Keratinocyte (primary cell): ENCODE measurements at regions not wholly inside any gene's neighbourhood (a gene's known extent, or its start where the extent isn't known, plus 50 kb on each side); places are given as distances from the start of the nearest gene placed in this dataset.

Source experiments
- DNase-seq: peaks from one replicate; pipeline ENCODE4 v3.0.0-alpha.2; 2011; ENCODE audit warnings: low read depth, missing footprints, low spot score
- FAIRE-seq: peaks from 2 replicates; lab custom pipeline; 2011; peaks lifted over from hg19 to GRCh38; lab: Jason Lieb, UNC
- H2AFZ ChIP-seq: 2 replicates; pipeline ENCODE4 v1.6.0; 2012; ENCODE audit warnings: low read length, control low read depth, inconsistent platforms; ENCODE audit not compliant: control insufficient read depth
- H3K27ac ChIP-seq: 2 replicates; pipeline ENCODE4 v1.5.1; 2011; ENCODE audit warnings: low read length; ENCODE audit not compliant: control insufficient read depth, insufficient read depth
- H3K27me3 ChIP-seq: 3 replicates; pipeline ENCODE4 v1.6.0; 2011; ENCODE audit warnings: low read length; ENCODE audit not compliant: control insufficient read depth, insufficient read depth; ENCODE audit errors: extremely low read depth
- H3K36me3 ChIP-seq, 2 experiments: 2 replicates in 1 of 2; 3 replicates in 1 of 2; pipeline ENCODE4 v1.5.1; 2011; ENCODE audit warnings: low read length in 2 of 2, mild to moderate bottlenecking in 1 of 2; ENCODE audit not compliant: control insufficient read depth in 2 of 2, insufficient read depth in 2 of 2; ENCODE audit errors: extremely low read depth in 1 of 2
- H3K4me1 ChIP-seq: 3 replicates; pipeline ENCODE4 v1.5.1; 2011; ENCODE audit warnings: low read length; ENCODE audit not compliant: control insufficient read depth, insufficient read depth; ENCODE audit errors: extremely low read depth
- H3K4me2 ChIP-seq: 3 replicates; pipeline ENCODE4 v1.6.0; 2011; ENCODE audit warnings: low read depth, low read length; ENCODE audit not compliant: control insufficient read depth, insufficient read depth; ENCODE audit errors: extremely low read depth
- H3K4me3 ChIP-seq, 3 experiments: fragments of 200-600 bp in 1 of 3; sonication (generic) in 1 of 3; 2 replicates in 2 of 3; 3 replicates in 1 of 3; pipeline ENCODE4 v1.5.1; 2011 to 2016; ENCODE audit warnings: low read length in 3 of 3, mild to moderate bottlenecking in 3 of 3, control low read depth in 2 of 3, inconsistent platforms in 1 of 3, low read depth in 1 of 3, mixed read lengths in 1 of 3, mixed run types in 1 of 3, moderate library complexity in 1 of 3; ENCODE audit not compliant: control insufficient read depth in 2 of 3, insufficient read depth in 2 of 3; ENCODE audit errors: extremely low read depth in 1 of 3
- H3K79me2 ChIP-seq: 2 replicates; pipeline ENCODE4 v1.6.0; 2012; ENCODE audit warnings: low read length; ENCODE audit not compliant: control insufficient read depth, insufficient read depth
- H3K9ac ChIP-seq: 3 replicates; pipeline ENCODE4 v1.6.0; 2011; ENCODE audit warnings: low read length; ENCODE audit not compliant: control insufficient read depth, insufficient read depth; ENCODE audit errors: extremely low read depth
- H3K9me1 ChIP-seq: 3 replicates; pipeline ENCODE4 v1.6.0; 2011; ENCODE audit warnings: low read length; ENCODE audit not compliant: control insufficient read depth, insufficient read depth; ENCODE audit errors: extremely low read depth
- H3K9me3 ChIP-seq: 2 replicates; pipeline ENCODE4 v1.5.1; 2012; ENCODE audit warnings: low read depth, low read length; ENCODE audit not compliant: control insufficient read depth
- H4K20me1 ChIP-seq: 3 replicates; pipeline ENCODE4 v1.6.0; 2011; ENCODE audit warnings: low read length; ENCODE audit not compliant: control insufficient read depth, insufficient read depth; ENCODE audit errors: extremely low read depth
- CTCF ChIP-seq, 3 experiments: IDR thresholded peaks in 1 of 3; conservative IDR thresholded peaks in 1 of 3; optimal IDR thresholded peaks in 1 of 3; 2 replicates in 2 of 3; 3 replicates in 1 of 3; pipeline versions ENCODE3 to v1.5.1; 2011; ENCODE audit warnings: low read length in 3 of 3, mild to moderate bottlenecking in 3 of 3, moderate library complexity in 2 of 3, control low read depth in 1 of 3, inconsistent platforms in 1 of 3; ENCODE audit not compliant: insufficient read depth in 2 of 3; ENCODE audit errors: extremely low read depth in 1 of 3
- EZH2 ChIP-seq: IDR thresholded peaks from one replicate; pipeline ENCODE4 v1.6.1; 2012; ENCODE audit warnings: inconsistent platforms, mild to moderate bottlenecking, low read length, moderate library complexity
- dilution Hi-C: fragments of 300-500 bp; cut with MboI; formaldehyde crosslinking; loops from one replicate; pipeline ENCODE4 v1.7.0; 2020; ENCODE audit warnings: low sequenced_read_pairs; ENCODE audit not compliant: extremely low pct_ligation_motif_present

GRCh38 chr10:131403936-131404335 lies 92.4 kb upstream of the TCERG1L start:
- Histone ChIP-seq H3K27ac (no peak overlapping the region), H3K9me1 (no peaks in the 10 kb centered on the region), H3K4me2 (no peak overlapping the region), H3K4me1 (no peaks in the 10 kb centered on the region), H3K36me3 (no peaks in the 10 kb centered on the region), H3K27me3 (no peaks in the 10 kb centered on the region), H4K20me1 (no peaks in the 10 kb centered on the region), H3K9me3 (peaks cover 21% of the 10 kb centered on the region), H3K9ac (no peak overlapping the region), H2AFZ (no peak overlapping the region), H3K79me2 (no peaks in the 10 kb centered on the region), H3K4me3 (no peak overlapping the region)
- no peak for TF ChIP-seq EZH2
- no peak for TF ChIP-seq CTCF (optimal IDR thresholded peaks at IDR 0.05 in 1 of 3, IDR thresholded peaks at IDR 0.05 in 1 of 3, conservative IDR thresholded peaks at IDR 0.05 in 1 of 3; ENCODE audit: extremely low read depth in 1 of 3, insufficient read depth in 2 of 3, low read length in 3 of 3)
- no peak for DNase-seq
- no peak for FAIRE-seq
- dilution Hi-C loops, result no loop called here

- Histone ChIP-seq H3K9me3 (peaks cover 24% of the 10 kb centered on the region), H3K9ac (no peak overlapping the region), H3K79me2 (no peaks in the 10 kb centered on the region), H3K4me2 (no peak overlapping the region), H3K4me1 (no peaks in the 10 kb centered on the region), H3K27me3 (no peaks in the 10 kb centered on the region), H3K4me3 (no peak overlapping the region), H3K36me3 (no peaks in the 10 kb centered on the region), H3K27ac (no peak overlapping the region), H4K20me1 (no peaks in the 10 kb centered on the region), H3K9me1 (no peaks in the 10 kb centered on the region), H2AFZ (no peak overlapping the region)
- no peak for TF ChIP-seq EZH2
- no peak for TF ChIP-seq CTCF (optimal IDR thresholded peaks at IDR 0.05 in 1 of 3, IDR thresholded peaks at IDR 0.05 in 1 of 3, conservative IDR thresholded peaks at IDR 0.05 in 1 of 3; ENCODE audit: extremely low read depth in 1 of 3, insufficient read depth in 2 of 3, low read length in 3 of 3)
- no peak for FAIRE-seq
- dilution Hi-C loops, result no loop called here
- no peak for DNase-seq
Observed at GRCh38 chr10:131404886-131405285, 93.4 kb upstream of the TCERG1L start.
